GM23338 (cell line): ENCODE measurements at regions not wholly inside any gene's neighbourhood (a gene's known extent, or its start where the extent isn't known, plus 50 kb on each side); places are given as distances from the start of the nearest gene placed in this dataset.

ENCODE experiments used
- CTCF ChIP-seq, 2 experiments: fragments of 200-600 bp in 1 of 2; sonication (generic) in 1 of 2; conservative IDR thresholded peaks; 2 replicates each; pipeline versions ENCODE4 v1.5.1 to v1.6.1; 2016 to 2017; ENCODE audit warnings: antibody characterized with exemption in 2 of 2, low read depth in 2 of 2, mild to moderate bottlenecking in 2 of 2, moderate library complexity in 1 of 2
- EZH2phosphoT487 ChIP-seq: fragments of 200-600 bp; sonication (generic); IDR thresholded peaks from one replicate; pipeline ENCODE4 v1.8.1; 2018; ENCODE audit warnings: antibody characterized with exemption; ENCODE audit not compliant: unreplicated experiment
- POLR2AphosphoS5 ChIP-seq: IDR thresholded peaks from 2 replicates; pipeline ENCODE4 v1.6.1; 2016; ENCODE audit warnings: antibody characterized with exemption, low read depth

GRCh38 chr11:80156062-80156461, 715.2 kb upstream of the TENM4 start:
- TF ChIP-seq CTCF (conservative IDR thresholded peaks at IDR 0.05; ENCODE audit: low read depth in 2 of 2) (no peak; a peak in 1 of 4 replicates), EZH2phosphoT487 (no peak), POLR2AphosphoS5 (no peak)
